Brain microvascular endothelial cell (primary cell): ENCODE measurements at regions not wholly inside any gene's neighbourhood (a gene's known extent, or its start where the extent isn't known, plus 50 kb on each side); places are given as distances from the start of the nearest gene placed in this dataset.

Experiments
- DNase-seq: peaks from one replicate; pipeline ENCODE4 v3.0.0-alpha.2; 2020
- H3K27ac ChIP-seq: fragments of 250-450 bp; sonication (Bioruptor Pico); 2 replicates; pipeline ENCODE4 v1.5.1; 2020; ENCODE audit warnings: mild to moderate bottlenecking, moderate library complexity
- H3K27me3 ChIP-seq: fragments of 250-450 bp; sonication (Bioruptor Pico); replicated peaks from 2 replicates; pipeline ENCODE4 v1.5.1; 2020; ENCODE audit warnings: mild to moderate bottlenecking
- H3K36me3 ChIP-seq: fragments of 250-450 bp; sonication (Bioruptor Pico); replicated peaks from 2 replicates; pipeline ENCODE4 v1.5.1; 2020; ENCODE audit warnings: mild to moderate bottlenecking
- H3K4me3 ChIP-seq: 2 replicates; pipeline ENCODE4 v1.5.1; 2011; ENCODE audit warnings: low read depth, mild to moderate bottlenecking, control low read depth, low read length, moderate library complexity
- in situ Hi-C: cut with HindIII; loops from 2 replicates; pipeline ENCODE4 v1.10.0; 2017; ENCODE audit warnings: low sequenced_read_pairs, low pct_ligation_motif_present
- TF ChIP-seq, protein P1 (sequence below): IDR thresholded peaks from 2 replicates; pipeline ENCODE4 v1.5.1; 2011; ENCODE audit warnings: low read depth, mild to moderate bottlenecking, moderate library complexity, low read length, control low read depth, inconsistent platforms; ENCODE audit errors: missing control alignments

DNA sequence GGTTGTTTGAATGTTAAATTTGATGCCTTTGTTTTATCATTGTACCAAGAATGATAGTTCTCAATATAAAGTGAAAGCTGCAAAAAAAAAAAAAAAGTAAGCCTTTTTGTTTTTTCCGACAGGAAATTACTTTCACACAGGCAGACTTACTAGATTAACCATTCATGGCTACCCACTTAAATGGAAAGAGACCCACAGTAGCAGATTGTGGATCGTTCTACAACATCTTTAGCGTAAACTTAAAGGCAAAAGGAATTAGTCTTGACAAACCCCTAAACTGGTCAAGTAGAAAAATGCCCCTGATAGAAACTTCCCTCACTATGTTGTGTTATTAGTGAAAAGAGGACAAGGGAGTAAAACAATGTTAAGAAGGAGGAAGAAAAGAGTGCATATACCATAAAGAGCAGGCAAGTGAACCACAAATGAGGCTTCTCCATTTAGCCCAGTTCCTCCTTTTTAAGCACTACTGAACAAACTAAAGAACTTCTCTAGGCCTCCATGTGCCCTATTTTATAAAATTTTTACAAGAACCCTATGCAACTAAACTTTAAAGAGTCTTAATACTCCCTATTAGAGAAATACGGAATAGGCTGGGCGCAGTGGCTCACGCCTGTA, 1560.3 kb downstream of the MRPL39 start:
- DNase-seq = no peak
- H3K4me3 ChIP-seq = no peak overlapping the region
- TF ChIP-seq, protein P1, sequence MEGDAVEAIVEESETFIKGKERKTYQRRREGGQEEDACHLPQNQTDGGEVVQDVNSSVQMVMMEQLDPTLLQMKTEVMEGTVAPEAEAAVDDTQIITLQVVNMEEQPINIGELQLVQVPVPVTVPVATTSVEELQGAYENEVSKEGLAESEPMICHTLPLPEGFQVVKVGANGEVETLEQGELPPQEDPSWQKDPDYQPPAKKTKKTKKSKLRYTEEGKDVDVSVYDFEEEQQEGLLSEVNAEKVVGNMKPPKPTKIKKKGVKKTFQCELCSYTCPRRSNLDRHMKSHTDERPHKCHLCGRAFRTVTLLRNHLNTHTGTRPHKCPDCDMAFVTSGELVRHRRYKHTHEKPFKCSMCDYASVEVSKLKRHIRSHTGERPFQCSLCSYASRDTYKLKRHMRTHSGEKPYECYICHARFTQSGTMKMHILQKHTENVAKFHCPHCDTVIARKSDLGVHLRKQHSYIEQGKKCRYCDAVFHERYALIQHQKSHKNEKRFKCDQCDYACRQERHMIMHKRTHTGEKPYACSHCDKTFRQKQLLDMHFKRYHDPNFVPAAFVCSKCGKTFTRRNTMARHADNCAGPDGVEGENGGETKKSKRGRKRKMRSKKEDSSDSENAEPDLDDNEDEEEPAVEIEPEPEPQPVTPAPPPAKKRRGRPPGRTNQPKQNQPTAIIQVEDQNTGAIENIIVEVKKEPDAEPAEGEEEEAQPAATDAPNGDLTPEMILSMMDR = no peak

GRCh38 chr21:24045775-24046215, 1561.5 kb downstream of the MRPL39 start:
- in situ Hi-C loops = no loop called here
- peak; percentile 99 for DNase-seq
- Histone ChIP-seq H3K4me3 (no peak overlapping the region), H3K27ac (peak overlapping the region; percentile 87), H3K36me3 (no peaks in the 10 kb centered on the region), H3K27me3 (no peaks in the 10 kb centered on the region)
- TF ChIP-seq, protein P1 = peak; percentile 72

More for the DNA sequence above, 1560.3 kb downstream of the MRPL39 start:
- in situ Hi-C loops = no loop called here
- Histone ChIP-seq H3K27ac (peak overlapping the region; percentile 87), H3K27me3 (no peaks in the 10 kb centered on the region), H3K36me3 (no peaks in the 10 kb centered on the region)

GRCh38 chr21:24045373-24045772, 1561.9 kb downstream of the MRPL39 start:
- in situ Hi-C loops = no loop called here
- Histone ChIP-seq H3K36me3 (no peaks in the 10 kb centered on the region), H3K4me3 (no peak overlapping the region), H3K27me3 (no peaks in the 10 kb centered on the region), H3K27ac (peak overlapping the region; percentile 64)
- TF ChIP-seq, protein P1 = no peak
- no peak for DNase-seq

DNA sequence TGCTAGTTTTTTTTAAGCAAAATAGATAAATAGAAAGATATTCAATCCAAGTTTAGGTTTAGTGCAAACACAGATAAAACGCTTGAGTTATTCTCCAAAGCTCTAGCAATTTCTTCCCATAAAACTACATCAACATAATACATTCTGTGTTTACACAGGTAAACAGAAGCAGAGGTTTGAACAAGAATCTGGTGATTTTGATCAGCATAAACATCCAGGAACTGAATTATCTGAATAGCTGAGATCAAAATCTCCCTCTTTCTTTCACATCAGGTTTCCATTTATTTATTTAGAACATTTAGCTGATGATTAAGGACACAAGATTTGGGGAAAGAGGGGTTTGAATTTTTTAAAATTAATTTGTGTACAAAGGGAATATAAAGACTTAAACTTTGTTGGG, 1564.6 kb downstream of the MRPL39 start:
- in situ Hi-C loops = no loop called here
- Histone ChIP-seq H3K36me3 (no peaks in the 10 kb centered on the region), H3K4me3 (no peak overlapping the region), H3K27ac (no peak overlapping the region), H3K27me3 (no peaks in the 10 kb centered on the region)
- TF ChIP-seq, protein P1 = no peak
- DNase-seq = no peak

DNA sequence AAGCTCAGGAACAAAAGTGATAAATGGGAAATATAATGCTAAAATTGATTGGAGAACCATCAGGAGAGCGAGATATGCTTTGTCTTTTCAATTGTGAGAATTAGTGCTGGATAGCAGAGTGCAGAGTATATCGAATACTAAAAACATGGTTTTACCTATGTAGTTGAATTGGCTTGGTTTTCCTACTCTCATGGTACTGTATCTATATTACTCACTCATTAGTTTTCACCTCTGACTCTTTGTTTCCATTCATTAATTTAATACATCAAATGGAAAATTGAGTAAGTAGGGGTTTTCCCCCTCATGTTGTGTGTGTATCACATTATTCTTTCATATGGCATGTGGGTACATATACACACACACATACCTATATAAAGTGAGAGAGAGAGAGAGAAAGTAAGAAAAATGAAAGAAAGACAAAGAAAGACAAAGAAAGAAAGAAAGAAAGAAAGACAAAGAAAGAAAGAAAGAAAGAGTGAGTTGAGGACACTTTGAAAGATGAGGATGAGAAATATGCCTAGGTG, 1574.5 kb downstream of the MRPL39 start:
- no peak for DNase-seq
- no peak overlapping the region for H3K27ac ChIP-seq
- H3K4me3 ChIP-seq = no peak overlapping the region
- in situ Hi-C loops = no loop called here
- H3K36me3 ChIP-seq = no peaks in the 10 kb centered on the region
- TF ChIP-seq, protein P1 = no peak
- H3K27me3 ChIP-seq = no peaks in the 10 kb centered on the region

- DNase-seq = no peak
- TF ChIP-seq, protein P1 = no peak
- no peak overlapping the region for H3K27ac ChIP-seq
- H3K36me3 ChIP-seq = no peaks in the 10 kb centered on the region
- no peaks in the 10 kb centered on the region for H3K27me3 ChIP-seq
- in situ Hi-C loops = no loop called here
- H3K4me3 ChIP-seq = no peak overlapping the region
Measured at GRCh38 chr21:24027396-24027795, 1579.9 kb downstream of the MRPL39 start.
